OCI-LY3 (cell line): ENCODE measurements at regions not wholly inside any gene's neighbourhood (a gene's known extent, or its start where the extent isn't known, plus 50 kb on each side); places are given as distances from the start of the nearest gene placed in this dataset.

Source experiments
- H2AFZ ChIP-seq: fragments of 200-600, 300-600 bp; shearing (Covaris generic); 2 replicates; pipeline ENCODE4 v1.6.0; 2014; ENCODE audit warnings: antibody characterized with exemption, low read depth, low read length
- H3K27ac ChIP-seq: fragments of 200-600, 300-600 bp; sonication (generic); 2 replicates; pipeline ENCODE4 v1.5.1; 2014; ENCODE audit warnings: mild to moderate bottlenecking, low read length, moderate library complexity, mixed read lengths
- H3K27me3 ChIP-seq: fragments of 200-600, 300-600 bp; sonication (generic); 2 replicates; pipeline ENCODE4 v1.6.1; 2014; ENCODE audit warnings: low read depth, low read length, mixed read lengths
- H3K36me3 ChIP-seq: fragments of 200-600, 300-600 bp; sonication (generic); replicated peaks from 2 replicates; pipeline ENCODE3; 2014; ENCODE audit warnings: low read depth, low read length, mixed read lengths
- H3K4me1 ChIP-seq: fragments of 300-600, 200-600 bp; sonication (generic); 2 replicates; pipeline ENCODE4 v1.6.1; 2014; ENCODE audit warnings: low read length, mixed read lengths
- H3K4me2 ChIP-seq: fragments of 200-600, 300-600 bp; sonication (generic); 2 replicates; pipeline ENCODE4 v1.6.1; 2014; ENCODE audit warnings: low read length, mixed read lengths
- H3K4me3 ChIP-seq: fragments of 300-600, 200-600 bp; sonication (generic); 2 replicates; pipeline ENCODE4 v1.5.1; 2014; ENCODE audit warnings: antibody characterized with exemption, mild to moderate bottlenecking, low read length, moderate library complexity
- H3K79me2 ChIP-seq: fragments of 300-600, 200-600 bp; shearing (Covaris generic); 2 replicates; pipeline ENCODE4 v1.6.1; 2014; ENCODE audit warnings: mild to moderate bottlenecking, low read length, mixed read lengths
- H3K9ac ChIP-seq: fragments of 300-600, 200-600 bp; shearing (Covaris generic); 2 replicates; pipeline ENCODE4 v1.6.0; 2014; ENCODE audit warnings: mild to moderate bottlenecking, low read length, moderate library complexity
- H3K9me3 ChIP-seq: fragments of 200-600, 300-600 bp; shearing (Covaris generic); 2 replicates; pipeline ENCODE4 v1.6.1; 2014; ENCODE audit warnings: low read length, mixed read lengths; ENCODE audit not compliant: insufficient read depth
- H4K20me1 ChIP-seq: fragments of 200-600, 300-600 bp; sonication (generic); 2 replicates; pipeline ENCODE4 v1.6.1; 2016; ENCODE audit warnings: low read length, mixed read lengths; ENCODE audit not compliant: insufficient read depth
- CTCF ChIP-seq: fragments of 200-600, 300-600 bp; sonication (generic); IDR thresholded peaks from 2 replicates; pipeline ENCODE4 v1.5.1; 2014; ENCODE audit warnings: antibody characterized with exemption, low read length, low read depth
- EZH2phosphoT487 ChIP-seq: fragments of 200-600 bp; shearing (Covaris generic); IDR thresholded peaks from 2 replicates; pipeline ENCODE4 v1.6.1; 2018; ENCODE audit warnings: antibody characterized with exemption, mixed run types, low read depth

DNA sequence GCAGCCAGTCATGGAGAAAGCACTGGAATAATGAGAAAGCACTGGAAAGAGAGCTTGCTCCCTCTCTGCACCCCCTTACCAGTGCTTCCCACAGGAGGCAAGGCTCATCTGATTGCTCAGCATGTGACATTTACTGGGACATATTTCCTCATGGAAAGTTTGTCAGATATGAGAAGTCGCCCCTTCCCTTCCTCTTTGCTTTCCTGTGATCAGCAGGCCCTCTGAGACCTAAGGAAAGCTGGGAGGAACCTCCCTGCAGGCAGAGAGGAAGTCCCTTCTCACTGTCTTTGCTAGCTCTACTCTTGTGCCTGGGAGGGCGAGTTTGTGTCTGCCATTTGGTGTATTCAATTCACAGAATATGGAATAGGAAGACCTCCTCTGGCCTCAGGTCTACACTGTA lies 283.8 kb downstream of the ALDH8A1 start:
- no peaks in the 10 kb centered on the region for H3K4me1 ChIP-seq
- no peak overlapping the region for H3K9ac ChIP-seq
- no peaks in the 10 kb centered on the region for H3K79me2 ChIP-seq
- H3K4me2 ChIP-seq, result no peak overlapping the region
- H4K20me1 ChIP-seq, result no peaks in the 10 kb centered on the region
- no peaks in the 10 kb centered on the region for H3K9me3 ChIP-seq
- no peak overlapping the region for H2AFZ ChIP-seq
- TF ChIP-seq CTCF (no peak), EZH2phosphoT487 (no peak)
- no peaks in the 10 kb centered on the region for H3K27me3 ChIP-seq
- H3K36me3 ChIP-seq, result no peaks in the 10 kb centered on the region
- H3K4me3 ChIP-seq, result no peak overlapping the region
- H3K27ac ChIP-seq, result no peak overlapping the region

DNA sequence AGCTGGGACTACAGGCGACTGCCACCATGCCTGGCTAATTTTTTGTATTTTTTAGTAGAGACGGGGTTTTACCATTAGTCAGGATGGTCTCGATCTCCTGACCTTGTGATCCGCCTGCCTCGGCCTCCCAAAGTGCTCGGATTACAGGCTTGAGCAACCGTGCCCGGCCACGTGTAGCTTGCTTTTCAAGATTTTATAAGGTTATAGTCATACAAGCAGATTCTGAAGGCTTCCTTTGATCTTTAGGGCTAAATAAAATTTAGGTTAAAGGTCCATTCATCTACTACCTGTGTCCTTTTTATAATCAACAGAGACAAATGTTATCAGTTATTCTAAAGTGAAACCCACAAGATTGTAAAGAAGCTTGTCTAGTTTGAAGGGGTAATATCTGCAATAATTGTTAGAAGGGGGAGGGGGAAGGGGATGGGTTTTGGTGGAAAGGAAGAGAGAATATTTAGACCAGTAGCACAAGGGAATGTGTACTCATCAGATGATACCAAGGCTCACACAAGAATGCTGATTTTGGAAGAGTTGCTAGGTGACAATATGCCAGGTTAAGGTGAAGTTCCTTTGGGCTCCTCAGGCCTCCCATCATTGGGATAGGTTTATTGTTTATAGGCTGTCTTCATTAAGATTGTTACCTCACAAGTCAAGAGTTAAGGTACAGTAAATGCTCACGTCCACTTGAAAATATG lies 284.7 kb downstream of the ALDH8A1 start:
- H3K27me3 ChIP-seq, result no peaks in the 10 kb centered on the region
- no peak overlapping the region for H2AFZ ChIP-seq
- no peaks in the 10 kb centered on the region for H3K36me3 ChIP-seq
- no peaks in the 10 kb centered on the region for H3K4me1 ChIP-seq
- TF ChIP-seq EZH2phosphoT487 (no peak), CTCF (no peak)
- H3K9ac ChIP-seq, result no peak overlapping the region
- H4K20me1 ChIP-seq, result no peaks in the 10 kb centered on the region
- no peaks in the 10 kb centered on the region for H3K79me2 ChIP-seq
- H3K4me2 ChIP-seq, result no peak overlapping the region
- no peak overlapping the region for H3K27ac ChIP-seq
- H3K4me3 ChIP-seq, result no peak overlapping the region
- no peaks in the 10 kb centered on the region for H3K9me3 ChIP-seq

- Histone ChIP-seq H3K9ac (no peak overlapping the region), H4K20me1 (no peaks in the 10 kb centered on the region), H3K79me2 (no peaks in the 10 kb centered on the region), H3K9me3 (no peaks in the 10 kb centered on the region), H2AFZ (no peak overlapping the region), H3K4me1 (no peaks in the 10 kb centered on the region), H3K4me3 (no peak overlapping the region), H3K27ac (no peak overlapping the region), H3K36me3 (no peaks in the 10 kb centered on the region), H3K27me3 (no peaks in the 10 kb centered on the region), H3K4me2 (no peak overlapping the region)
- TF ChIP-seq EZH2phosphoT487, result no peak
These were observed 285.9 kb downstream of the ALDH8A1 start for GRCh38 chr6:134663800-134664535.

DNA sequence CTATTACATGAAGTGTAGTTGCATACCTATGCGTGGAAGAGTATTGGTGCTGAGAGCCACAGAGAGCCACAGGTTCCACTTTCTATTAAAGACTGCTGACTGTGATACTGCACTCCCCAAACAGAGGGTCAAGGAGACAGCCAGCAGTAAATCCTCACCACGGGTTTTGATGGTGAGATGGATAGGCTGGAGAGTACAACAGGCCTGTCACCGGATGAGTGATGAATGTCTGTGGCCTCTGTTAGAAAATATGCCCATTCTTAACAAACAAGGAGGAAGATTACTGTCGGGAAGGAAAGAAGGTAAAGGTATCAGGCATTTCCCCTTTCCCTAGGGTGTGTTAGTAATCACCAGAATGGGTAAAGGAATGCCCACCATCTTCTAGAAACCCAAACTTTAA lies 286.5 kb downstream of the ALDH8A1 start:
- Histone ChIP-seq H3K27me3 (no peaks in the 10 kb centered on the region), H3K9me3 (no peaks in the 10 kb centered on the region), H3K79me2 (no peaks in the 10 kb centered on the region), H3K4me1 (no peaks in the 10 kb centered on the region), H3K36me3 (no peaks in the 10 kb centered on the region), H3K9ac (no peak overlapping the region), H3K4me3 (no peak overlapping the region), H3K4me2 (no peak overlapping the region), H2AFZ (no peak overlapping the region), H4K20me1 (no peaks in the 10 kb centered on the region), H3K27ac (no peak overlapping the region)
- no peak for TF ChIP-seq EZH2phosphoT487
- no peak for TF ChIP-seq CTCF
